ENCODE measurements at regions not wholly inside any gene's neighbourhood (a gene's known extent, or its start where the extent isn't known, plus 50 kb on each side); places are given as distances from the start of the nearest gene placed in this dataset.
"Not testable (repeated sequence)": the region's sequence is repeated elsewhere in the genome, so short reads cannot be mapped to it uniquely, and the experiment has no call there.

- WGBS, 2 experiments (ENCODE audit: extremely low coverage in 2 of 2, insufficient read length in 1 of 2): no CpG with 5 or more reads among the region's 9 CpGs
- H2BK15ac ChIP-seq (ENCODE audit: low read depth, low read length); POLR2A ChIA-PET (ENCODE audit: unreplicated experiment); H2BK5ac ChIP-seq (ENCODE audit: low read depth, low read length, poor library complexity, severe bottlenecking); CTCF ChIA-PET; H3K4me2 ChIP-seq (ENCODE audit: low read depth, low read length); H4K5ac ChIP-seq (ENCODE audit: low read depth, low read length); H4K91ac ChIP-seq (ENCODE audit: insufficient read depth, low read depth, low read length); ATAC-seq (ENCODE audit: low read depth); H3K56ac ChIP-seq (ENCODE audit: extremely low read depth, insufficient read depth, low read length); H3K27ac ChIP-seq (ENCODE audit: insufficient read depth, low read length); H2BK120ac ChIP-seq (ENCODE audit: low read depth, low read length); intact Hi-C loops (cut with micrococcal nuclease); H4K20me1 ChIP-seq (ENCODE audit: insufficient read depth, low read length); H3K4me3 ChIP-seq (ENCODE audit: insufficient read depth, low read depth, low read length); H2BK20ac ChIP-seq (ENCODE audit: low read depth, low read length); dilution Hi-C loops (cut with HindIII; ENCODE audit: low sequenced_read_pairs, unreplicated experiment); BruUV-seq (replicated peaks); H3K9me1 ChIP-seq (ENCODE audit: insufficient read depth, low read length); H2AFZ ChIP-seq (replicated peaks; ENCODE audit: low read length, poor library complexity); H3K27me3 ChIP-seq (ENCODE audit: control insufficient read depth, insufficient read depth, low read length); H2AK5ac ChIP-seq (ENCODE audit: low read depth, low read length); H3K36me3 ChIP-seq (ENCODE audit: control insufficient read depth, insufficient read depth, low read length); H3K4ac ChIP-seq (ENCODE audit: low read depth, low read length); H3K9me3 ChIP-seq (ENCODE audit: control insufficient read depth, insufficient read depth, low read length); H3K9ac ChIP-seq (ENCODE audit: low read depth, low read length); H3K23ac ChIP-seq (ENCODE audit: low read depth, low read length); H4K8ac ChIP-seq (ENCODE audit: low read depth in 2 of 2, low read length in 2 of 2); H3K79me1 ChIP-seq (ENCODE audit: low read depth in 1 of 2, low read length in 2 of 2); H3K18ac ChIP-seq (ENCODE audit: low read depth, low read length); H3K4me1 ChIP-seq (ENCODE audit: control insufficient read depth, insufficient read depth, low read length); H3K14ac ChIP-seq (replicated peaks; ENCODE audit: low read depth, low read length); DNase-seq; H2AK9ac ChIP-seq (replicated peaks; ENCODE audit: low read depth, low read length, poor library complexity): not testable (repeated sequence)
- in situ Hi-C loops (cut with MboI; ENCODE audit: low sequenced_read_pairs): loop anchor here (10.0 kb wide), 2 partner anchors 737 to 1077 kb away; no protein-coding TSS in a partner anchor
Measured at GRCh38 chr12:42021937-42022336, 122.7 kb downstream of the GXYLT1 start.

Measured in IMR-90 (cell line).